GM12864 (cell line): ENCODE measurements at regions not wholly inside any gene's neighbourhood (a gene's known extent, or its start where the extent isn't known, plus 50 kb on each side); places are given as distances from the start of the nearest gene placed in this dataset.

Experiments
- DNase-seq: peaks from one replicate; pipeline ENCODE4 v3.0.0-alpha.2; 2011; ENCODE audit warnings: low read depth
- H3K4me3 ChIP-seq: 2 replicates; pipeline ENCODE4 v1.5.1; 2011; ENCODE audit warnings: mild to moderate bottlenecking, low read depth, low read length, control low read depth
- TF ChIP-seq, protein P1 (sequence below): IDR thresholded peaks from 2 replicates; pipeline ENCODE4 v1.5.1; 2011; ENCODE audit warnings: low read depth, mild to moderate bottlenecking, moderate library complexity, low read length, control low read depth, inconsistent platforms; ENCODE audit errors: missing control alignments

DNA sequence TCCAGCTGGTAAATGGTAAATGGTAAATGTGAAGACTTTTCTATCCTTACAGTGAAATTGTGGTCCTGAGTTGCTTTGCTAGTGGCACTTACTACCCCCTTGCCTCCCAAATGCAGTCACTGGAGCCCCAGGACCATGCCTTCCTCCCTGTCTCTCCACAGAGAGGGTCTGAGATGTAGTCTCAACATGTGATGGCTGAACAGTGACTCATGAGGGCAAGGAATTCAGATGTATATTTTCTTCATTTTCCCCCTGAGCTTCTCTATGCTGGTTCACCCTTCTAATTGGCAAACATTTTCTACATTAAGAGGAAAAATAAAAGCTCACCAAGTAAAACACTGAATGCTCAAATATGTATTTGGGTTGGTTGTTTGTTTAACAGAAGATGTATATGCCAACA is 232.0 kb downstream of the SH3BP4 start:
- H3K4me3 ChIP-seq, result no peak overlapping the region
- no peak for DNase-seq
- TF ChIP-seq, protein P1, sequence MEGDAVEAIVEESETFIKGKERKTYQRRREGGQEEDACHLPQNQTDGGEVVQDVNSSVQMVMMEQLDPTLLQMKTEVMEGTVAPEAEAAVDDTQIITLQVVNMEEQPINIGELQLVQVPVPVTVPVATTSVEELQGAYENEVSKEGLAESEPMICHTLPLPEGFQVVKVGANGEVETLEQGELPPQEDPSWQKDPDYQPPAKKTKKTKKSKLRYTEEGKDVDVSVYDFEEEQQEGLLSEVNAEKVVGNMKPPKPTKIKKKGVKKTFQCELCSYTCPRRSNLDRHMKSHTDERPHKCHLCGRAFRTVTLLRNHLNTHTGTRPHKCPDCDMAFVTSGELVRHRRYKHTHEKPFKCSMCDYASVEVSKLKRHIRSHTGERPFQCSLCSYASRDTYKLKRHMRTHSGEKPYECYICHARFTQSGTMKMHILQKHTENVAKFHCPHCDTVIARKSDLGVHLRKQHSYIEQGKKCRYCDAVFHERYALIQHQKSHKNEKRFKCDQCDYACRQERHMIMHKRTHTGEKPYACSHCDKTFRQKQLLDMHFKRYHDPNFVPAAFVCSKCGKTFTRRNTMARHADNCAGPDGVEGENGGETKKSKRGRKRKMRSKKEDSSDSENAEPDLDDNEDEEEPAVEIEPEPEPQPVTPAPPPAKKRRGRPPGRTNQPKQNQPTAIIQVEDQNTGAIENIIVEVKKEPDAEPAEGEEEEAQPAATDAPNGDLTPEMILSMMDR, result no peak

DNA sequence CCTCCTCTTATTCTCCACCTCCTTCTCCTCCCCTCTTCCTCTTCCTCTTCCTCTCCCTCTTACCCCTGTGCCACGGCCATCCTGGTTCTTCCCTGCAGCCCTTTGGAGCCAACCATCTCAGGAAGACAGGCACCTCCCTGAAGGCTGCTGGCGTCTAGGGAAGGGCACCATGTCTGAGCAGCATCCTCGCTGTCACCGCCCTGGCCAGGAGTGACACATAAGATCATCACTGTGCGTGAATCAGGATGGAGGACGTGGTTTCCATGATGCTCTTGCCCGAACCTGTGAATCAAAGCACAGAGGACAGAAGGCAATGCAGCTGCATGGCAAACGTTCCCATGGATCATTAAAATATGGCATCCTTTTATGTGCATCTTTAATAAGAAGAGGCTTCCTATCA is 236.0 kb downstream of the SH3BP4 start:
- H3K4me3 ChIP-seq, result no peak overlapping the region
- TF ChIP-seq, protein P1, result no peak
- DNase-seq, result no peak

DNA sequence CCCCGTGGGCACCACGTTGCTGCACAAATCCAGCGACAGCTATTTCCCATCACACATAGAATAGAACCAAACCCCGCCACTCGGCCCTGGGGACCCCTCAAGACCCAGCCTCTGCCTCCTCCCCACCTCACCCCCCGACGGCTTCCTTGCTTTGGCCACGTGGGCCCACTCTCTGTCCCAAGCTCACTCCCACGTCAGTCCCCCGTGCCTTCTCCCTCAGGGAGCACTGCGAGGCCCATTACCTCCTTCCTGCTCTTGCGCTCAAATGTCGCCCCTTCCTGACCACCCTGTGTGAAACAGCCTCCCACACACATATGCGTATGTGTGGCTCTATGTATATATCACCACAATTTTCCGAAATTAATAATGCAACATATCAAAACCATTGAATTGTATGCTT is 239.7 kb downstream of the SH3BP4 start:
- DNase-seq, result no peak
- H3K4me3 ChIP-seq, result no peak overlapping the region
- TF ChIP-seq, protein P1, result no peak

DNA sequence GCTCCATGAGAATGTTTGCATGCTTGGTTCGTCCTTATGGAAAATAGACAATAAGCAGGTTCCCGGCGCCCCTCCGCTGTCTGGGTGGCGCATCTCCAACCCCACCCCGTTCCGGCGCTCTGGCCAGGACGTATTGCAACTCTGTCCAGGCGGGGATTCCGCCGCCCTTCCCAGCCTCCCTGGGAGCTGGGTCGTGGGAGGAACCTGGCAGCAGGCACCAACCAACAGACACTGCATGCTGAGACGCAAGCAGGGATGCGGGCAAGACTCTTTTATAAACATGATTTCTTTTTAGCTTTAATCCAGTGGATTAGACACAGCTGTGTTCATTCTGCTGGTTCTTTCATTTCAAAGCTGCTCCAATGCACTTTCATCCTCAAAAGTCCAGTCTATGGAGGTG is 240.2 kb downstream of the SH3BP4 start:
- TF ChIP-seq, protein P1, result no peak

DNA sequence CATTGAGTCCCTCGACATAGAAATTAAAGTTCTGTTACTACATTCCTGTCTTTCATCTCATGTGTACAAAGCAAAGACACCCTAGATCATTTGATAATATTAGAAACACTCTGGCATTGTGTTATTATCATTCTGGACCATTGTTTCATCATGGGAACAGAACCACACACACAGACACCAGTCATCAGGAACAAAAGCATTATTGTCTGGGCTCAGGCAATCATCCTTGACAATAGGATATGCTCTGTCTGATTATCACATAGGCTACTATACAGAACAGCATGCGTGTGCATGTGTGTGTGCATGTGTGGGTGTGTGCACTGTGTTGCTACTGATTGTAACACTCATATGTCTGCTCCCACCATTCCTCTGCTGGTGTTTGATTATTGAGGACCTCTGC is 242.5 kb downstream of the SH3BP4 start:
- no peak overlapping the region for H3K4me3 ChIP-seq
- TF ChIP-seq, protein P1, result no peak
- no peak for DNase-seq

More for the DNA sequence above, 240.2 kb downstream of the SH3BP4 start:
- no peak overlapping the region for H3K4me3 ChIP-seq
- DNase-seq, result no peak

DNA sequence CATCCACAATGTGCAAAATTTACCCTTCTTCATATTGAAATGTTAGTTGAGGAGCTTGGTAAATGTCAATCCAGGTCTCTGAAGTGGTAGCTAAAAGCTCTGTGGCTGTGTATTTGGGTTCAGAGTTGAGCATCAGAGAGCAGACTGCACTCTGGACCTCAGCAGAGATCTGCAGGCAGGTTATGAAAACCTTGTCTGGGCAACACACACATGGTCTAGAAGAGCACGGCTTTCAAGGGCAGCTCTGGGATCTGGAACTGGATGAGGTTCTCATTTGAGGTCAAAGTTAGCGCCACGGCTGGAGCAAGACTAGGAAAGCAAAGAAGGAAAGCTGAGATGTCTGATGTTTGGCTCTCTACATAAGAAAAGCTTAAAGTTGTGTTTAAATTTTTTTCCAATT is 243.0 kb downstream of the SH3BP4 start:
- H3K4me3 ChIP-seq, result no peak overlapping the region
- no peak for DNase-seq
- TF ChIP-seq, protein P1, result no peak

DNA sequence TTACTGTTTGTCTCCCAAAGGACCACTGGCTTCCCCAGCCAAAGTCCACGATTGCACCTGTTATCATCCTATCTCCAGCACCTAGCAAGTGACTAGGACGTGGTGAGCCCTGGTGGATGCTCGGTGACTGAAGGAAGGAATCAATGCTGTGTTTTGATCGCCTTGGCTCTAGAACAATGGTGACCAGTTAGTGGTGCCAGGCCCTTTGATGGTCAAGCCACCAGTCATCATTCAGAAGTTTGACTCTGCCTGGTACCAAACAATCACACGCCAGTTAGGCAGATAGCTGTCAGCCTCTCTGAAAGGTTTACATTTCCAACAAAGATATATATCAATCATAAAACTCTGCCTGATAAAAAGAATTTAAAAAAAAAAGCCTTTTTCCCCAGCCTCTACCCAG is 244.1 kb downstream of the SH3BP4 start:
- DNase-seq, result no peak
- no peak overlapping the region for H3K4me3 ChIP-seq
- TF ChIP-seq, protein P1, result no peak
